ENCODE measurements at regions not wholly inside any gene's neighbourhood (a gene's known extent, or its start where the extent isn't known, plus 50 kb on each side); places are given as distances from the start of the nearest gene placed in this dataset.

DNA sequence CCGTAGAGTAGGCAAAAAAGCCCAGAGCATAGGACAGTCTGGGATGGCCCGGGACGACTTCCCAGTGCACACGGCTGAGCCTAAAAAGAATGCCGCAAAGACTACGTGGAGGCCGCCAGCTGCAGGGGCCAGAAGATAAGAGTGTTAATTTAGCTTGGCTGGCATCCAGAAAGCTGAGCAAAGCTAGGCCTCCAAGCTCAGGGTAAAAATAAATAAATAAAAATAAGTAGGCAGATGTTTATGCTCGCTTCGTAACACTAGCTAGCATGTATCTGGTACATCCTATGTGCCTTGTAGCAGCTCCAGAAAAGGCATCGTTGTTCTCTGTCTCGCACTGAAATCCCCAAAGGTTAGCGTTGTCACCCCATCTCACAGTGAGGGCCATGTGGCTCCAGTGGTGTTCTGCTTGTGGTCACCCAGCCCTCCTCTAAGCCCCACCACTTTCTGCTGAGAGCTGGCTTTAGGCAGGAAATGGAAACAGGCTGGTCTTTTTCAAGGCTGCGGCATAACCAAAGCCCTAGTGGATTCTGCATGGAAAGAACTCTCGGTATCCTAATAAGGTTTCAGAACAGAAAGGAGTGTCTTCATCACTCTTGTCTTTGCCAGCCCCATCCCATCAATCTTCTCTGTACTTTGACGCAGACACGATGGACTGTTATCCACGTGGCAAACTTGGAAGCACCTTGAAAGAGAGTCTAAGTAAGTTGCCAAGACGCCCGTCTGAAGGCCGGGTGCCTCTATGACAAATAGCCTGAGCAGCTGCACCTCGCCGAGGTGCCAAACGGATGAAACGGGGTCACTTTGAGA lies 58.1 kb upstream of the MEF2A start:
- TF ChIP-seq, protein P1, sequence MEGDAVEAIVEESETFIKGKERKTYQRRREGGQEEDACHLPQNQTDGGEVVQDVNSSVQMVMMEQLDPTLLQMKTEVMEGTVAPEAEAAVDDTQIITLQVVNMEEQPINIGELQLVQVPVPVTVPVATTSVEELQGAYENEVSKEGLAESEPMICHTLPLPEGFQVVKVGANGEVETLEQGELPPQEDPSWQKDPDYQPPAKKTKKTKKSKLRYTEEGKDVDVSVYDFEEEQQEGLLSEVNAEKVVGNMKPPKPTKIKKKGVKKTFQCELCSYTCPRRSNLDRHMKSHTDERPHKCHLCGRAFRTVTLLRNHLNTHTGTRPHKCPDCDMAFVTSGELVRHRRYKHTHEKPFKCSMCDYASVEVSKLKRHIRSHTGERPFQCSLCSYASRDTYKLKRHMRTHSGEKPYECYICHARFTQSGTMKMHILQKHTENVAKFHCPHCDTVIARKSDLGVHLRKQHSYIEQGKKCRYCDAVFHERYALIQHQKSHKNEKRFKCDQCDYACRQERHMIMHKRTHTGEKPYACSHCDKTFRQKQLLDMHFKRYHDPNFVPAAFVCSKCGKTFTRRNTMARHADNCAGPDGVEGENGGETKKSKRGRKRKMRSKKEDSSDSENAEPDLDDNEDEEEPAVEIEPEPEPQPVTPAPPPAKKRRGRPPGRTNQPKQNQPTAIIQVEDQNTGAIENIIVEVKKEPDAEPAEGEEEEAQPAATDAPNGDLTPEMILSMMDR (IDR thresholded peaks at IDR 0.05; ENCODE audit: low read depth, low read length, poor library complexity, severe bottlenecking), result no peak
- no peak for TF ChIP-seq EZH2phosphoT487 (IDR thresholded peaks at IDR 0.05; ENCODE audit: borderline replicate concordance, low read length)
